ENCODE measurements at regions not wholly inside any gene's neighbourhood (a gene's known extent, or its start where the extent isn't known, plus 50 kb on each side); places are given as distances from the start of the nearest gene placed in this dataset.

DNA sequence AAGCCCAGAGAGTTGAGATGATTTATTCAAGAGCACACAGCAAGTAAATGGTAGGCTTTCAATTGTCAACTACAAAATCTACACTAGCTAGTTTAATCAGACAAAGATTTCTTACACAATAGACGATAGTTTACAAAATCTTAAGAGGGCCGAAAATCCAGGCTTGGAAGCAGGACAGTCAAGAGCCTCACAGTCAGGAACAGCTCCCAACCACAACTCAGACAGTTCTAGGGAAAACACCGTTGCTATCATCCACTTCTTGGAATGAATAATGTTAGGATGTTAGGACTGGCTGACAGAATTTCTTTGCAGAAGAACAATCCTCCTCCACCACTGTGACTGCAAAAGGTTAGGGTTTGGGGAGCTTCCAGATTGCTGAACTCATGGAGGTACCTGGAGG, 290.8 kb upstream of the ZPLD1 start:
- no peak for TF ChIP-seq CTCF (IDR thresholded peaks at IDR 0.05; ENCODE audit: low read depth, low read length)
- no peak for TF ChIP-seq EZH2phosphoT487 (IDR thresholded peaks at IDR 0.05; ENCODE audit: low read depth)
